Colon (tissue), 2 donors: ENCODE measurements at regions not wholly inside any gene's neighbourhood (a gene's known extent, or its start where the extent isn't known, plus 50 kb on each side); places are given as distances from the start of the nearest gene placed in this dataset.
"Not testable (repeated sequence)": the region's sequence is repeated elsewhere in the genome, so short reads cannot be mapped to it uniquely, and the experiment has no call there.

Experiments
- FAIRE-seq: peaks from 2 replicates; lab custom pipeline; 2012; peaks lifted over from hg19 to GRCh38; lab: Jason Lieb, UNC
- donor health status: control.
- donor health status: control.

DNA sequence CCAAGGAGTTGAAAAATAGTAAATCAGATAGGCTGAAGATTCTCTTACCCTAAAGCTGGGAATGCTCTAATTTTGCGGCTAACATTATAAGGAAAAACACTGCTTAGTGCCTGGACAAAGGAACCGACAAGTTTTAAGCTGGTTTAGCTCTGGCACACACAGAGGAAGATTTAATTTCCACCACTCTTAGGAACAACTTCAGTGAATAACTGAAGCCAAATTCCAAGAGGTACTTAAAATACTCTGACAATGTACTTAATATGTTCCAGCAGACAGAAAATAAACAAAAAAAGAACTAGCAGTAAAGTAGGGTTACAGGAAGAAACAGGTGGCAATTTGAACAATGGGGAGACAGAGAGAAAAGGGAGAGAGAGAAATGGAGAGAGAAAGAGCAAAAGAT lies 340.8 kb upstream of the NDST4 start:
- FAIRE-seq, result no peak

DNA sequence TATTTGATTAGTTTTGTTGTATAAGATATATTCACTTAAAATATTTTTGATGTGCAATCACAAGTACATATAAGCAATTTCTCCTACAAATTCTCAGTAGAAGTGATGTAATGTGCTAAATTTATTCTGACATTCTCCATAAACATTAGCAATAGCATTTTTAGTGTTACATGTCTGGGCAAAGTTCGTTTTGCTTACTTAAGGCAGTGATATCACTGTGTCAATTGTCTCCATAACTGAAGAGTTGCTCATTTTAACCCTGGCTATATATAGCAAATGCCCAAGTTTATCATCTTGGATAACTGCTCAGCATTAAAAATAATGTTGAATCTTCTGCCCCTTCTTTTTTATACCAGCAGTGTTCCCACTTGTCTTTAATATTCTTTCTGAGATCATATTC lies 340.0 kb upstream of the NDST4 start:
- no peak for FAIRE-seq

DNA sequence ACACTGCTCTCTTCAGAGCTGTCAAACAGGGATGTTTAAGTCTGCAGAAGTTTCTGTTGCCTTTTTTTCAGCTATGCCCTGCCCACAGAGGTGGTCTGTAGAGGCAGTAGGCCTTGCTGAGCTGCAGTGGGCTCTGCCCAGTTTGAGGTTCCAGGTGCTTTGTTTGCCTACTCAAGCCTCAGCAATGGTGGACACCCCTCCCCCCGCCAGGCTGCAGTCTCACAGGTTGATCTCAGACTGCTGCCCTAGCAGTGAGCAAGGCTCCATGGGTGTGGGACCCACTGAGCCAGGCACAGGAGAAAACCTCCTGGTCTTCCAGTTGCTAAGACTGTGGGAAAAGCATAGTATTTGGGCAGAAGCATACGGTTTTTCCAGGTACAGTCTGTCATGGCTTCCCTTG lies 338.8 kb upstream of the NDST4 start:
- FAIRE-seq, result not testable (repeated sequence)

DNA sequence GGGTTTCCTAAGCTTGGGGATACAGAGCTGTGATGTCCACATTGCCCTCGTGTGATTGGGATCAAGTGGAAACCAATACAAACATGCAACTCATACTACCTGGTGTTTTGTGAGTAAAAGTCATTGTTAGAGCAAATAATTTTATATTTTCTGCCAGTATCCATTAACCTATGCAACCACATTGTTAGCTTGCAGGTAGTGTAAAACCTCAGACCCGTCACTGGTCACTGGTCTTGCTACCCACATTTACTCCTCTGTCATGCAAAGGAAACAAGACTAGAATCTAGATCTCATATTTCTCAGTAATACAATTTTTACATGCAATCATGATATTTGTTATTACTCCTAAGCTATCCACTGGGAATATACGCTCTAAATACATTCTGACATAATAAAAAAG lies 324.3 kb upstream of the NDST4 start:
- FAIRE-seq, result no peak

DNA sequence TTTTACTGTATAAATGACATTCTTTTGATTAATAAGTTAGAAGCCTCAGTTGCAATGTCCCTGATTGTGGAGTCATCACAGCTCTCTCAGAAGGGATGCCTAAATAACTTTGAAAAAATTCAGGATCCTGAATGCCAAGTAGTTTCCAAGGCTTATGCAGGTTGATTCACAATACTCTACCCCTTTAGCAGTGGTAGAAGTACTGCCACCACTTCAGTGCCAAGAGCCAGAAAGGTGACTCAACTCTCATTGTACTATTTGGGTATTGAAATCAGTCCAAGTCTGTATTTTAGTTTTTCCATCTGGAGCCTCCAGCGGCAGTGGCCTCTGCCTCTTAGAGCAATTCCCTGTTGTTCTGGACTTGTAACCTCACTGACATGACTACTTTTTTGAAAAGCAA lies 320.1 kb upstream of the NDST4 start:
- no peak for FAIRE-seq

DNA sequence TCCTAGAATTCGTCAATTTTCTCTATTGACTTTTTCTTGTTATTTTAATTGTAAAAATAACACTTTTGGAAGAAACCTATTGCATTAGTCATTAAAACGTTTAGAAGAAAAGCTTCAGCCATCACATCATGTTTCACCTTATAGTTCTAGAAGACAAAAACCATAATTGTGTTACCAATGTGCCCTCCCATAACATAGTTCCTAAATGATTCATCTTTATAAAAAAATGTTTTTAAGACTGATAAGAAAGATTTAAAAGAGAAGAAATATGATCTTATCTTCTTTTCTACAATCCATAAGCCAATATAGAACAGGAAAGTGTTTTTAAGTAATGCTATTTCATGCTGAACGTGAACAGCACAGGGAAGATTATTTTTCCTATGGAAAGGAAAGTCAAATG lies 316.6 kb upstream of the NDST4 start:
- FAIRE-seq, result no peak

DNA sequence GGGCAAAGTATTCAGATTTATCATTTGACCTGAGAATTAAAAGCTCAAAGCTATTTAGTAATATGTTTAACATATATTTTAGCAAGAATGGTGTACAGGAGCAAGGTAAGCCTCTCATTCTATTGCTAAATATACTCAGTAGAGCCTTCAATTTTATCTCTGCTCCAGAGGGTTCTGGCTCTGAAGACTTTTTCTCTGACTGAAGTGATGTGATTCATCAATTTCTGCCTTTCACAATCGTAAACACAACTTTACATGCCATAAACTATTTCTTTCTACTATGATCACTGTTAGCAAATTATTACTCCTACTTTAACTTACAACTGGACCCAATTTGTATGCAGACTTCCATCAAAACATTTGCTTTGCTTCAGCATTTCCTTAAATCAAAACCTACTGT lies 315.0 kb upstream of the NDST4 start:
- FAIRE-seq, result no peak

DNA sequence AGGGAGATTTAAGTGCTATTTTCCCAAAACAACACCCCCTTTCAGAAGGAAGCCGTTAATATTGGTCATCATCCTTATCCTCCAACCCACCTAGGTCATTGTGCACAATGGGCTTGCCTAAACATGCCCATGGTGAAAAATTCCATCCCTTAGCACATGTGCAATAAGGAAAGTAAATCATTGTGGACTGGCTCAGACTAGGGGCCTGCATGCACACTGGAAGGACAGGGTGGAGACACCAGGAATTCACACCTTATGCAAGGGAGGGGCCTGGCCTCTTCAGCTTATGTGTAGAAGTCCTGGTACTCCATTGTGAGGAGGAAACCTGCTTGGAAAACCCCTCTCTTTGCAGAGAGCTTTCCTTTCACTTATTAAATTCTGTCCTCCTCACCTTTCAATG lies 311.4 kb upstream of the NDST4 start:
- no peak for FAIRE-seq

DNA sequence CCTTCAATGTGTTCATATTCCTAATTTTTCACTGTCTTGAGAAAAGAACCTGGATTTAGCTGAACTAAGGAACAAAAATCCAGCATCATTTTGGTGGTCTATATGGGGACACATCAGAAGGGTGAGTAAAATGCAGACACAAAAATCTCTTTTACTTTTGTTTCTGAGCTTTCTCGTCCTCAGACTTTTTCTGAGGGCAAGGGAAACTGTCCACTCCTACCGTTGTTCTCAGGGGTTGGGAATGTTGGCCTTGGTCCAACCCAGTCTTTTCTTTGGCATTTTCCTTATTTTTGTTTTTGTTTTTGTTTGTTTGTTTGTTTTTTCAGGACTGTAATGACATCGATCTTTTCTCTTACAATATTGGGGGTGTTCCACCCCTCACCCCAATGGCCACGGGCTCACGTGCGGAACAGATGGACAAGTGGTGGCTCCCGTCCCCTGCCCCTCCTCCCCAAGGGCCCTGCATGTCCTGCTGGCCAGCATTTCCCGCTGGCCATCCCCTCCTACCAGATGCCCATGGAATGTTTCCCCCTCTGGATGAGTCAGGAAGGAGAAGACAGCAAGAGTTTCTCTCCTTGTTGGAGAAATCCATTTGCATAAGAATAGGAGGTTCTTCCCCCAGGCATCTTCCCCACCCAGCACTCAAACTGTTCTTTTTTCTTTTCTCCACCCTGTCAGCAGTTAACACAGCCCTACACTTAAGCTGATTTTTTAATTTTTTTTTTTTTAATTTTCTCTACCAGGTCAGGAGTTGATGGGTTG lies 305.4 kb upstream of the NDST4 start:
- FAIRE-seq, result no peak

DNA sequence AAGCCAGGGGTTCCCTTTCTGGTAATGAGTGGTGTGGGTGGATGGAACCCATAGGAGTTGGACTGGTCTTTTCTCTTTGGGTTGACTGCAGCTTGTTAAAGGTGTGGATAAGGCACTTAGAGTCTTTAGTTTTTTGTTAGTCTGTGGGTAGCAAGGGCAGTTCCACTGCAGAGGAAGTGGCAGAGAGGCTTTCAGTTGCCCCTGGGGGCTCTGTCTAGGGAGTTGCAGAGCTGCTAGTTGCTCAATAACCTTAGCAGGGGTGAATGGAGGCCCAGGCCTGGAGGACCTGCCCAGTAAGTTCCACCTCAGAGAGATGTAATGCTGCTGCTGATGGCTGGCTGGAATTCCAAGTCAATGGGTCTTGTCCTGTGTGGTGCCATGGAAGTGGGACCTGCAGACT lies 282.6 kb upstream of the NDST4 start:
- FAIRE-seq, result no peak

DNA sequence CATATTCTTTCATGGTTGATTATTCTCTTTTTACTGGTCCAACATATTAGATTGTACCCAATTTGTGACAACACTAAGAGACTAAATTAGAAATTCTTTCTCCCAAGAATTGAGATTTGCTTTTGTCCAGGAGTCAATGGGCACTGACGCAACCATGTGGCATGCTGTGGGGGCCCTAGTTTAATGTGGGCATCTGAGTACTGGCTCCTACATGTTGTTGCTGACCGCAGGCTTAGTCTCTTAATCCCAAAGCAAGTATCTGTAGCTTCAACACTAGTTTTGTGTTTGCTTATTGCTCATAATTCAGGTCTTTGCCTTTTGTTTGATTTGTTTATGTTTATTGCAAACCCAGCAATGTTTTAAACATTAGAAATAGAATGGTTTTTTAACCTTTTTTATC lies 263.4 kb upstream of the NDST4 start:
- FAIRE-seq, result no peak

DNA sequence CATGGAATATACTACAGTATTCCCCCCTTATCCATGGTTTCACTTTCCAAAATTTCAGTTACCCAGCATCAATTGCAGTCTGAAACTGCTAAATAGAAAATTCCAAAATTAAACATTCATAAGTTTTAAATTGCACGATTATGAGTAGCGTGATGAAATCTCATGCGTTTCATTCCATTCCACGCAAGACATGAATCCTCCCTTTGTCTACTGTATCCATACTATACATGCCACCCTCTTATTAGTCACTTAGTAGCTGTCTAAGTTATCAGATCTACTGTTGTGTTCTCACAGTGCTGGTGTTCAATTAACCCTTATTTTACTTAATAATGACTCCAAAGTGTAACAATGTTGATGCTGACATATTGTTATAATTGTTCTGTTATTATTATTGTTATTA lies 261.2 kb upstream of the NDST4 start:
- FAIRE-seq, result no peak

DNA sequence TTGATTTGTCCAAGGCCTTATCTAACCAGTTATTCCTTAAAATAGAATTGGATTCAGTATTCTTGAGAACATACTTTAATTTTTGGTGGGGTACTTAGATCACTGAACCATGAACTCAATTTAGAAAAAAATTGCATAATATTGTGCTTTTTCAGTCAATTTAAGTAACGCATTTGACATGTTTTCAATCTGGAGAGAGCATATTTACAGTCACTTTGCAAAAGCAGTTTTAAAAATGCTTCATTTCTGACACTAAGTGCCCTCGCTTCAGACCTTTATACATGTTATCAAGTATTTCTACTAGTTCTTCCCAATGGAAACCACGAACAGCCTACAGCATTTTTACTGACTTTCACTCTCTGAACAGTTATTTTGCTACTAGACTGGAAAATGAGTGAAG lies 257.1 kb upstream of the NDST4 start:
- no peak for FAIRE-seq

DNA sequence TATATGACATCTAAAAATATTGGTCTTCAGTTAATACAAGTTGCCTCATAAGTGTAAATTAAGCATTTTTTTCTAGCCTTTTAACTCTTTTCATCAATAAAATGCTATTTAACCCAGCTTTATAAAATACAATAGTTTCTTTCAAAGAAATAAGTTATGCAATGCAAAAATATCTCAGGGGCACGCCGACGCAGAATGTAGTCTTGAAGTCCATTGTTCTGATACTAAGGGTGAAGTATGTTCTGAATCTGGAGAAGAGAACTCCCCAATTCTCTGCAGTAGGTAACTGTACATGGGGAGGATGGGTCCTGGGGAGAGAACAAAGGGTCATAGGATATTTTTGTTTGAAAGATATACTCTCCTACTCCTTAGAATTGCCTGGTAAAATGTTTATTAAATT lies 256.6 kb upstream of the NDST4 start:
- no peak for FAIRE-seq

DNA sequence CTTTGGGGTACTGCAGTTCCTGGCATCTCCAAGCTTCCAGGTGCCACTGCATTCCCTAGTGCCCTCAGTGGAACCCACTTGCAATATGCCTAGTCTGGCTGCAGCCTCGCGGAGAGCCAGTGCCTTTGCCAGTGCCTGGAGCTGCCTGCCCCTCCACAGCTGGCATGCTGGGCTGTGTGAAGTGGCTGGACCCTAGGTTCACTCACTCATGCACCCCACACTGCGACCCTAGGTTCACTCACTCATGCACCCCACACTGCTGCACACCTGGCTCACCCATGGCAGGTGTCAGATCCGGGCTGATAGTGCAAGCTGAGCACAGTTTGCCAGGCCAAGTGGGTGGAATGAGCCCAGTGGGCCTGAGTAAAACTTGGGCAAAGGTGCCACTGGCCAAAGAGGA lies 253.0 kb upstream of the NDST4 start:
- no peak for FAIRE-seq

DNA sequence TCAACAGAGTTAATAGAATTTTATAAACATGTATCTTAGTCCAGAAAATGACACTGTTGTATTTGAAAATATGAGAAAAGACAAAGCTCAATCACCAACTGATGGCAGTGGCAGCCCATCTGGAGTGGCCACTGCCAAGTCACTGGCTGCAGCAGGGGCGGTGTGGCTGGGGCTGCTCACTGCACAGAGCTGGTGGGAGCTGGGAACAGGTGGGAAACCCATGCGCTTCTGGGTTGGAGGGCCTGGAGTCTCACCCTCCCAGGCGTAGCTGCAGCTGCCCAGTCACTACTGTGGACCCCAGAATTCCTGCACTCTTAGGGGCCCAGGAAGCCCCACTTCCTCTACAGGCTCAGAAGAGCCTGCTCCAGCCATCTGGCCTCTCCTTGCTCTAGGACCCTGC lies 251.8 kb upstream of the NDST4 start:
- no peak for FAIRE-seq

DNA sequence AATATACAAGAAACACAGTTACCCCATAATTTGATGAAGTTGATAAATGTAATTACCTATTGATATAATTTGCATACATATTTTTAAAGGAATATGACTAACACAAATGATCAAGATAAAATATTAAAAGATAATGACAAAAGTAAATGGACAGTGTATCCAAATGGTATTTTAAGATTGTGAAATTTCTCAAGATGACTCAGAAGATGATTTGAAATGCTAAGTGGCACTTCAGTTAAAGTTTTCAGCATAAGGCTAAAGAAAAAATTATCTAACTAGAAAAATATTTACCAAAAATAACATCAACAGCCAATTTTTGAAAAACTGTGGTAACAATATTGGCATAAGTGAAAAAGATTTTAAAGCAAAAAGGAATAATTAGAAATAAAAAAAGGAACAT lies 248.4 kb upstream of the NDST4 start:
- FAIRE-seq, result peak; percentile 47

DNA sequence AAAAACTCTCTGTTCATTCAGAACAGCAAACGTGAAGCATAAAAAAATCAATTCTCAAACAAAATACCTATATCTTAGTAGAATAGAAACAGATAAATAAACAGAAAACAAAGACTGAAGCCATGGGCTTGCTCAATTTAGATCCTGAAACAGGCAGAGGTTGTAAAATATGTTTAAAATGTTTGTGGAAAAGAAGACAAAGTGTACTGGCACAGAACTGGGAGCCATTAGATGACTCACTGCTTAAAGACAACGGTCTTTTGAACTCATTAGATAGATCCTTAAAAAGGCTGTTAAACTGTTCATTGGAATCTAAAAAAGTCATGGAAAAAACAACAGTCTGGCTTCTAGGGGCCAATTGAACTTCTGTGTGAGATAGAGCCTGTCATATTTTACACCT lies 247.0 kb upstream of the NDST4 start:
- FAIRE-seq, result no peak

DNA sequence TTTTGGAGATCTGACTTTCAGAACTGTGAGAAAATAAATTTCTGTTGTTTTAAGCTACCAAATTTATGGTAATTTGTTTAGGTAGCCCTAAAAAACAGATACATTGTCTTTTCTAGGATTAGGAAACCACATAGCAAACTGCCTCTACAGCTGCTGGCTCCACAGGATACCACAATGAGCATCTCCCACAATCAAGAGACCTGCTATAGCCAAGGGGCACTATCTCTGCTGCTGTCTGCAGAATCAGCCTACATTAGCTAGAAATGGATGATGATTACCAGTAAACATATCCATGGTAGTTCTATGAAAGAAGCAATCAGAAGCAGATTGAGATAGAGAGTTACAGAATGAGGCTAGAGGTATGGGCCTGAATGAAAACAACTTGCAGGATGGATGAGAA lies 244.4 kb upstream of the NDST4 start:
- FAIRE-seq, result no peak

DNA sequence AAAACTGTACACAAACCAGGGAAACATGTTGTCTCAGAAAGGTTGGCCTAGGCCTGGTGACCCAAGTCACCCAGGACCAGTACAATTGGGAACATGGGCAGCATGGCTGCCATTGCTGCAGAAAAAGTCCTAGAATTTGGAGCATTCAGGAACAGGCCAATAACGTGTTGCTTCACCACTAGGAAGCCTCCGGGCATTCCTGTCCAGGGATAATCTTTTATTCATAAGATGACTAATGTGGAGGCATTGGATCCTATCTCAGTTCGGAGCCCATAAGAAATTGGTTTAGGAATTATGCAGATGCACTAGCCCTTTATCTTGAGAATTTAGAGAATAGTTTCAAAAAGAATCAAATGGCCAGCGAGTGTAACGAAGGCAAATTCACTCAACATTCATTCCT lies 242.8 kb upstream of the NDST4 start:
- no peak for FAIRE-seq

DNA sequence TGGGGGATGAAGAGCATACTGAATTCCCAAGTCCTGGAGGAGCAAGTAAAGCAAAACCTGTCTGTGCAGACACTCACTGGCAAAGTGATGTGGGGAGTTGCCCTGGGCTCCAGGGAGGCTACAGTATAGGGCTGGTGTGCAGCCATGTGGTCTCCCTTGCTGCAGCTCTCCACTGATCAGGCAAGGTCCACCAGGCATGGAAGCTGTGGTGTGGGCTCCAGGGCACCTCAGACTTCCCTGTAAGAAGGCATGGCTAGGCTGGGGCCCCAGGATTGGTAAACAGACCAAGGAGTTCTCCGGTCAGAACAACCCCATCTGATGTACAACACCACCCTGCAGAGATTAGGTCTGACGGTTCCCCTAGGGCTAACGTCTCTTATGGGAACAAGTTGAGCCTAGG lies 241.9 kb upstream of the NDST4 start:
- FAIRE-seq, result no peak

DNA sequence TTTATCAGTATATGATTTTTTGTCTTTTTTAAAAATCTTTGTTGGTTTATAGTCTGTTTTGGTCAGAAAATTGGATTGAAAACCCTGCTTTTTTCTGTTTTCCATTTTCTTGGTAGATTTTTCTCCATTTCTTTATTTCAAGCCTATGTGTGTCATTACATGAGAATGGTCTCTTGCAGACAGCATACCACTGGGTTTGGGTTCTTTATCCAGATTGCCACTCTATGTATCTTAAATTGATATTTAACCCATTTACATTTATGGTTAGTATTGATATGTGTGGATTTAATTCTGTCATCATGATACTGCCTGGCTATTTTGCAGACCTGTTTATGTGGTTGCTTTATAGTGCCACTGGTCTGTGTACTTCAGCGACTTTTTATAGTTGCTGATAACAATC lies 239.9 kb upstream of the NDST4 start:
- no peak for FAIRE-seq

DNA sequence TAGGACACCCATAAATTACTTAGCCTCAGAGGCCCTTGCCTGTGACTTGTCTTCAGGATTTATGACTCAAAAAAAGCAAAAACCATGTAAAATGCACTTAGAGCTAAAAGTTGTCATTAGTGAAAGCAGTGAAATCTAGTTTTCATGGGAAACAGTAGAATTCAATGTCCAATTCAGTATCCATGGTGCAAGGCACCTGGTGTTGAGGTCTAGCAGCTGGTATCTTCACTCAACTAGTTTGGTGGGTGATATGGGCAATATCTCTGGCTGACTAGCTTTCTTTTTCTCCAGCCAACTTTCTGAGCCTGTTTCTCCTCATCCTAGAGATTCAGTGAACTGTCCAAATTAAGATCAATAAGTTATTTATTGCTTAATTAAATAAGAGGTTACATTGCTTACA lies 229.8 kb upstream of the NDST4 start:
- FAIRE-seq, result no peak

DNA sequence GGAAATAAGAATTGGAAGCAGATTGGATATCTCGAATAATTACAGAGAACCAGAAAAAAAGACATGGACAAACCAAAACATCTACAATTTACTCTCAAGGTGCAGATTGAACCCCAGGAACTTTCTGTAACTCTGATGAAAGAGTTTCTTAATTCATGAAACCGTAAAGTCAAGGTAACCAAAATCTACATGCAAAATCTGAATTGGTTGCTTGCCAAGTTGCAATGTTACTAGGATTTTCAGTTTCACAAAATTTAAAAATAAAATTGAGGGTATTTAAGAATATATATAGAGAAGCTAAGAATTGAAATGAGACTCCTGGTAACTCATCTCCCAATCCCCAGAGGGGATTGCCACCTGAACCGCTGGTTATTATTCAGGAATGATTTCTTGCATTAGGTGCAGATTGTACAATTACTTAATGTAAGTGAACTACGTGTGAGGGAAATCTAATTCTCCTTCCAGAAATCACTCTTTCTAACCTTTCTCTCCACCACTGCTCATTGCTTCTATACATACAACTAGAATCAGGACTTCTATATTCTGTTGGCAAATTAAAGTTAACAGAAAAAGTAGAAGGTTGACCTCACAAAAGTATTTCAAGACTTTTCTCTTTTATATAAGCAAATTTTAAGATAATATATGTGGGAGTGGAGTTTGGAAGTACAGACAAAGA lies 221.5 kb upstream of the NDST4 start:
- no peak for FAIRE-seq
